Inferior parietal cortex (tissue), 1 donor: ENCODE measurements at regions not wholly inside any gene's neighbourhood (a gene's known extent, or its start where the extent isn't known, plus 50 kb on each side); places are given as distances from the start of the nearest gene placed in this dataset.
"Not testable (repeated sequence)": the region's sequence is repeated elsewhere in the genome, so short reads cannot be mapped to it uniquely, and the experiment has no call there.

Experiments used
- DNase-seq: peaks from one replicate; pipeline ENCODE4 v3.0.0-alpha.2; 2016; ENCODE audit errors: extremely low spot score

GRCh38 chr3:104368760-104369159 is 997.9 kb upstream of the ALCAM start:
- DNase-seq = no peak

- DNase-seq = no peak
These were observed 981.3 kb upstream of the ALCAM start for GRCh38 chr3:104385421-104385820.

GRCh38 chr3:104388619-104389018 is 978.1 kb upstream of the ALCAM start:
- no peak for DNase-seq

- DNase-seq = no peak
These were observed 974.4 kb upstream of the ALCAM start for GRCh38 chr3:104392327-104392726.

- no peak for DNase-seq
These were observed 969.6 kb upstream of the ALCAM start for GRCh38 chr3:104396974-104397669.

- no peak for DNase-seq
These were observed 969.0 kb upstream of the ALCAM start for GRCh38 chr3:104397713-104398112.

GRCh38 chr3:104402902-104403301 is 963.8 kb upstream of the ALCAM start:
- no peak for DNase-seq

GRCh38 chr3:104411757-104412156 is 955.0 kb upstream of the ALCAM start:
- no peak for DNase-seq

GRCh38 chr3:104412608-104413580 is 953.8 kb upstream of the ALCAM start:
- no peak for DNase-seq

- DNase-seq = no peak
These were observed 938.3 kb upstream of the ALCAM start for GRCh38 chr3:104428337-104428925.

GRCh38 chr3:104429727-104430126 is 937.0 kb upstream of the ALCAM start:
- no peak for DNase-seq

GRCh38 chr3:104436506-104436905 is 930.2 kb upstream of the ALCAM start:
- no peak for DNase-seq

- peak; percentile 43 for DNase-seq
These were observed 929.5 kb upstream of the ALCAM start for GRCh38 chr3:104437131-104437750.

GRCh38 chr3:104437891-104438290 is 928.8 kb upstream of the ALCAM start:
- DNase-seq = peak; percentile 90

- DNase-seq = no peak
These were observed 928.0 kb upstream of the ALCAM start for GRCh38 chr3:104438706-104439105.

GRCh38 chr3:104445252-104445919 is 921.3 kb upstream of the ALCAM start:
- not testable (repeated sequence) for DNase-seq

GRCh38 chr3:104447681-104448080 is 919.0 kb upstream of the ALCAM start:
- DNase-seq = no peak

- no peak for DNase-seq
These were observed 914.0 kb upstream of the ALCAM start for GRCh38 chr3:104452697-104453096.

- no peak for DNase-seq
These were observed 908.1 kb upstream of the ALCAM start for GRCh38 chr3:104458657-104459056.

- DNase-seq = peak; percentile 68
These were observed 906.0 kb upstream of the ALCAM start for GRCh38 chr3:104460477-104461406.
